ENCODE measurements at regions not wholly inside any gene's neighbourhood (a gene's known extent, or its start where the extent isn't known, plus 50 kb on each side); places are given as distances from the start of the nearest gene placed in this dataset.

DNA sequence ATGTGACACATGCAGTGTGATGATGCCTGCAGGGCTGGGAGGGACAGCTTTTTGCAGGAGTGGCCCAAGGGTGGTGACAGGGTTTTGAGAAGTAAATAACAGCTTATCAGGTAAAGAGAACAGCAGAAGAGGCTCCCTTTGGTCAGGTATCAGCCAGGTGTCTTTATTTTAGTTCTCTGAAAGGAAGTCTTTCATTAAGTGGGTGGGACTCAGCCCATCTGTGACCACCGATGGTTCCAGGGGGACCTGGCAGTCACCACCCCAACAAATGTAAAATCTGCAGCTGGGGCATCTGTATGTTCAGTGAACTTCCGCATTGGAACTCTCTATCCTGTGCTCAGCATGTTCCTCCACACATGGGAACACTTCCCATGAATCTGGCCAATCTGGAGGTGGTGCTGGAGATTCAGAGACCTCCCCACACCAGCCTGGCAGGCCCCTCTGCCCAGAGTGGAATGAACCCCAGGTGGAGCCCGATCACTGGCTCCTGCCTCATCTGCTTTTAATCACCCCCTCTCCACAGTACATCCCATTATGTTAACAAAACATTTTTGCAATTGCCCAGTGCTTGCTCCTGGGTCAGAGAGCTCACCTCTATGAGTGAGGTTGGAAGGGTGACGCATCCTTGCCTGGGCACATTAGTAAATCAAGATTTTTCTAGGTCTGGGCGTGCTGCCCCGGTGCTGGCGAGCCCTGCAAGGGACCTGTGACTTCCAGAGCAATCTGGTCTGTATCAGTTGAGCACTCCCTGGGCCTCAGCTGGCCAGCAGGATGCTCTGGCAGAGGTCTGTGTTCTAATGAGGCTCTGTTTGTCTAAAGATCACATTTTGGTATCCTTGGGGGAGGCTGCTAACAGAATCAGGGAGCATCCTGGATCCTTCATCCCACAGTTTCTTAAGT is 140.4 kb upstream of the GDF10 start:
- TF ChIP-seq CTCF (IDR thresholded peaks at IDR 0.05; ENCODE audit: low read depth, low read length, missing input control) = no peak
- TF ChIP-seq ZBTB33 (IDR thresholded peaks at IDR 0.05) = no peak
- TF ChIP-seq YY1 (IDR thresholded peaks at IDR 0.05) = no peak
- TF ChIP-seq, protein P1, sequence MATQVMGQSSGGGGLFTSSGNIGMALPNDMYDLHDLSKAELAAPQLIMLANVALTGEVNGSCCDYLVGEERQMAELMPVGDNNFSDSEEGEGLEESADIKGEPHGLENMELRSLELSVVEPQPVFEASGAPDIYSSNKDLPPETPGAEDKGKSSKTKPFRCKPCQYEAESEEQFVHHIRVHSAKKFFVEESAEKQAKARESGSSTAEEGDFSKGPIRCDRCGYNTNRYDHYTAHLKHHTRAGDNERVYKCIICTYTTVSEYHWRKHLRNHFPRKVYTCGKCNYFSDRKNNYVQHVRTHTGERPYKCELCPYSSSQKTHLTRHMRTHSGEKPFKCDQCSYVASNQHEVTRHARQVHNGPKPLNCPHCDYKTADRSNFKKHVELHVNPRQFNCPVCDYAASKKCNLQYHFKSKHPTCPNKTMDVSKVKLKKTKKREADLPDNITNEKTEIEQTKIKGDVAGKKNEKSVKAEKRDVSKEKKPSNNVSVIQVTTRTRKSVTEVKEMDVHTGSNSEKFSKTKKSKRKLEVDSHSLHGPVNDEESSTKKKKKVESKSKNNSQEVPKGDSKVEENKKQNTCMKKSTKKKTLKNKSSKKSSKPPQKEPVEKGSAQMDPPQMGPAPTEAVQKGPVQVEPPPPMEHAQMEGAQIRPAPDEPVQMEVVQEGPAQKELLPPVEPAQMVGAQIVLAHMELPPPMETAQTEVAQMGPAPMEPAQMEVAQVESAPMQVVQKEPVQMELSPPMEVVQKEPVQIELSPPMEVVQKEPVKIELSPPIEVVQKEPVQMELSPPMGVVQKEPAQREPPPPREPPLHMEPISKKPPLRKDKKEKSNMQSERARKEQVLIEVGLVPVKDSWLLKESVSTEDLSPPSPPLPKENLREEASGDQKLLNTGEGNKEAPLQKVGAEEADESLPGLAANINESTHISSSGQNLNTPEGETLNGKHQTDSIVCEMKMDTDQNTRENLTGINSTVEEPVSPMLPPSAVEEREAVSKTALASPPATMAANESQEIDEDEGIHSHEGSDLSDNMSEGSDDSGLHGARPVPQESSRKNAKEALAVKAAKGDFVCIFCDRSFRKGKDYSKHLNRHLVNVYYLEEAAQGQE (IDR thresholded peaks at IDR 0.05) = no peak
- no peak for TF ChIP-seq JUND (IDR thresholded peaks at IDR 0.05)
- no peak for TF ChIP-seq SP1 (IDR thresholded peaks at IDR 0.05)
- no peak for TF ChIP-seq TAF1 (conservative IDR thresholded peaks at IDR 0.05)
- no peak for TF ChIP-seq NR2F2 (IDR thresholded peaks at IDR 0.05)
- TF ChIP-seq RAD21 (IDR thresholded peaks at IDR 0.05) = no peak

All from liver (tissue), 3 donors.